Activated CD8-positive, alpha-beta T cell treated with anti-CD3 and anti-CD28 coated beads for 36 hours (primary cell): ENCODE measurements at regions not wholly inside any gene's neighbourhood (a gene's known extent, or its start where the extent isn't known, plus 50 kb on each side); places are given as distances from the start of the nearest gene placed in this dataset.

Source experiments
- ATAC-seq: fragments of 200-7000 bp; cut with Tn5 transposase; one replicate; pipeline ENCODE4 v1.10.0; 2021; ENCODE audit warnings: mild to moderate bottlenecking, moderate library complexity
- CTCF ChIA-PET: fragments of 350-600 bp; sonication (Branson Sonifier 250); formaldehyde crosslinking; loops from one replicate; lab custom pipeline; 2021; ENCODE audit warnings: antibody characterized with exemption; lab: Charles Lee
- POLR2A ChIA-PET: fragments of 350-600 bp; sonication (Branson Sonifier 250); formaldehyde crosslinking; loops from one replicate; lab custom pipeline; 2021; ENCODE audit warnings: antibody characterized with exemption; lab: Charles Lee
- DNase-seq: peaks from one replicate; pipeline ENCODE4 v3.0.0-alpha.2; 2020
- H3K27ac Mint-ChIP-seq: one replicate; pipeline ENCODE4 v1.8.0; 2021; ENCODE audit warnings: mild to moderate bottlenecking, mixed read lengths
- H3K27me3 Mint-ChIP-seq: one replicate; pipeline ENCODE4 v1.8.0; 2021; ENCODE audit warnings: mixed read lengths
- H3K36me3 Mint-ChIP-seq: one replicate; pipeline ENCODE4 v1.8.0; 2021; ENCODE audit warnings: low read depth, mixed read lengths
- H3K4me1 Mint-ChIP-seq: one replicate; pipeline ENCODE4 v1.8.0; 2021; ENCODE audit warnings: low read depth, mixed read lengths
- H3K4me3 Mint-ChIP-seq: one replicate; pipeline ENCODE4 v1.8.0; 2021; ENCODE audit warnings: mild to moderate bottlenecking, moderate library complexity, mixed read lengths
- H3K9me3 Mint-ChIP-seq: one replicate; pipeline ENCODE4 v1.8.0; 2021; ENCODE audit warnings: mixed read lengths
- CTCF ChIP-seq: fragments of 200-600 bp; IDR thresholded peaks from one replicate; pipeline ENCODE4 v1.8.0; 2022; ENCODE audit warnings: antibody characterized with exemption, mild to moderate bottlenecking
- intact Hi-C: fragments of 100-400 bp; cut with micrococcal nuclease; formaldehyde crosslinking; loops from one replicate; pipeline ENCODE4 v1.10.0; 2022

GRCh38 chr4:111778543-111778942 lies 366.7 kb upstream of the FAM241A start:
- intact Hi-C loops, result no loop called here
- ChIA-PET CTCF (no interaction called here), POLR2A (no interaction called here)
- Mint-ChIP-seq H3K27me3 (no peaks in the 10 kb centered on the region), H3K4me3 (no peak overlapping the region), H3K36me3 (no peaks in the 10 kb centered on the region), H3K4me1 (no peaks in the 10 kb centered on the region), H3K27ac (no peak overlapping the region), H3K9me3 (no peaks in the 10 kb centered on the region)
- no peak for DNase-seq
- TF ChIP-seq CTCF, result no peak
- no peak for ATAC-seq

- TF ChIP-seq CTCF, result no peak
- ChIA-PET CTCF (no interaction called here), POLR2A (no interaction called here)
- H3K27ac Mint-ChIP-seq, result no peak overlapping the region
- no peaks in the 10 kb centered on the region for H3K27me3 Mint-ChIP-seq
- H3K4me3 Mint-ChIP-seq, result no peak overlapping the region
- intact Hi-C loops, result no loop called here
- DNase-seq (no peak), ATAC-seq (no peak)
- H3K4me1 Mint-ChIP-seq, result no peaks in the 10 kb centered on the region
- H3K36me3 Mint-ChIP-seq, result no peaks in the 10 kb centered on the region
- no peaks in the 10 kb centered on the region for H3K9me3 Mint-ChIP-seq
These were observed 364.3 kb upstream of the FAM241A start for GRCh38 chr4:111780965-111781364.

- Mint-ChIP-seq H3K27ac (no peak overlapping the region), H3K36me3 (no peaks in the 10 kb centered on the region), H3K4me1 (no peaks in the 10 kb centered on the region), H3K4me3 (no peak overlapping the region), H3K27me3 (no peaks in the 10 kb centered on the region), H3K9me3 (no peaks in the 10 kb centered on the region)
- DNase-seq (no peak), ATAC-seq (no peak)
- intact Hi-C loops, result no loop called here
- CTCF ChIA-PET, result no interaction called here
- TF ChIP-seq CTCF, result no peak
- POLR2A ChIA-PET, result no interaction called here
These were observed 363.6 kb upstream of the FAM241A start for GRCh38 chr4:111781611-111782010.

- TF ChIP-seq CTCF, result no peak
- Mint-ChIP-seq H3K4me1 (no peaks in the 10 kb centered on the region), H3K9me3 (no peaks in the 10 kb centered on the region), H3K36me3 (no peaks in the 10 kb centered on the region), H3K27ac (no peak overlapping the region), H3K27me3 (no peaks in the 10 kb centered on the region), H3K4me3 (no peak overlapping the region)
- DNase-seq (no peak), ATAC-seq (no peak)
- intact Hi-C loops, result no loop called here
- ChIA-PET CTCF (no interaction called here), POLR2A (no interaction called here)
These were observed 357.2 kb upstream of the FAM241A start for GRCh38 chr4:111788099-111788498.

- no peak overlapping the region for H3K27ac Mint-ChIP-seq
- H3K36me3 Mint-ChIP-seq, result no peaks in the 10 kb centered on the region
- no peaks in the 10 kb centered on the region for H3K27me3 Mint-ChIP-seq
- no peak for TF ChIP-seq CTCF
- DNase-seq, result no peak
- ChIA-PET CTCF (no interaction called here), POLR2A (no interaction called here)
- no peak for ATAC-seq
- H3K4me3 Mint-ChIP-seq, result no peak overlapping the region
- intact Hi-C loops, result no loop called here
- no peaks in the 10 kb centered on the region for H3K4me1 Mint-ChIP-seq
- H3K9me3 Mint-ChIP-seq, result no peaks in the 10 kb centered on the region
These were observed 355.2 kb upstream of the FAM241A start for GRCh38 chr4:111789901-111790640.
